GM23248 (cell line): ENCODE measurements at regions not wholly inside any gene's neighbourhood (a gene's known extent, or its start where the extent isn't known, plus 50 kb on each side); places are given as distances from the start of the nearest gene placed in this dataset.

Experiments used
- EZH2 ChIP-seq: fragments of 200-600 bp; sonication (generic); IDR thresholded peaks from 2 replicates; pipeline ENCODE4 v1.6.1; 2018; ENCODE audit warnings: antibody characterized with exemption, mild to moderate bottlenecking; ENCODE audit not compliant: insufficient read depth, poor library complexity, severe bottlenecking
- EZH2phosphoT487 ChIP-seq: fragments of 200-600 bp; sonication (generic); IDR thresholded peaks from 2 replicates; pipeline ENCODE4 v1.6.1; 2018; ENCODE audit warnings: antibody characterized with exemption, moderate library complexity, mild to moderate bottlenecking, low read depth; ENCODE audit not compliant: insufficient read depth

DNA sequence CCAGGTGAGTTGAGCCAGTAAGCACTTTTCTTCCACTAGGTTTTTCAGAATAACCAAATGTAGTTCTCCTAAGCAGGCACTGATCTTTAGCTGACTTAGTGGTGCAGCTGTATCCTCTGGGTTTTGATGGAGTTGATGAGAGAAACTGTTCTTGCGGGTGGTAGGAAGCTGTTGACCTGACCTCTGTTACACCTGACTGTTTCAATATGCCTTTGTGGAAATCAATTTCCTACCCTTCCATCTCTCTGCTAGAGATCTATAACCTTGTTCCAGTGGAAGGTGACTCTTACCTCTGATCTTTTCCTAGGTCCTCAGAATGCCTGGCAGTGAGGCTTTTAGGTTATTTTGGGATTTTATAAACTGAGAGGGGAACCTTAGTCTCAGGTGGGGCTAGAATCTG lies 51.6 kb upstream of the MACF1 start:
- no peak for TF ChIP-seq EZH2phosphoT487
- TF ChIP-seq EZH2: no peak
